ENCODE measurements at regions not wholly inside any gene's neighbourhood (a gene's known extent, or its start where the extent isn't known, plus 50 kb on each side); places are given as distances from the start of the nearest gene placed in this dataset.

DNA sequence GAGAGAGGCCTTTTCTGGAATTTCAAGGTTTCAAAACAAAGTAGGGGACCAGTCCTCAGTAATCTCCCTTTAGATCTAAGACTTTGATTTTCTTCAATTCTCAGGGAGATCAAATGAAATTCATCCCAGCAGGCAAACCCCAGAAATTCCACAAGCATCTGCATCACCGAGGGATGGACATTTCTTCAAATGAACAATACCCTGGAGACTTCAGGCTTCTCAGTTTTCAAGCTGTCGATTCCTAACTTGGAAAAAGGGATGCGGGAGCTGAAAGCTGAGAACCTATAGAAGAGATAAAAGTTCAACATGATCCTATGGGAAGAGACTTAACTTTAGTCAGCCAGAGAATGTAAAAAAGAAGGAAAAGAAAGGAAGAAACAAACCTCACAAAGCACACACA is 296.9 kb upstream of the CDH5 start:
- Histone ChIP-seq H2AFZ (no peak overlapping the region), H3K4me2 (no peak overlapping the region)
- 50% methylated on average over 3 of the region's 3 CpGs for WGBS (ENCODE audit: low lambda C conversion rate, missing lambda C conversion rate)

GRCh38 chr16:66066404-66066803 is 300.1 kb upstream of the CDH5 start:
- Histone ChIP-seq H3K9me2 (replicated peaks; ENCODE audit: insufficient read depth) (no peaks in the 10 kb centered on the region), H3K36me3 (replicated peaks; ENCODE audit: insufficient read depth, low read depth) (no peaks in the 10 kb centered on the region), H3K9me3 (ENCODE audit: low read depth) (no peaks in the 10 kb centered on the region), H2AFZ (no peak overlapping the region), H3K27me3 (no peaks in the 10 kb centered on the region), H3K4me3 (no peak overlapping the region), H3K4me1 (ENCODE audit: insufficient read depth) (peaks cover 9% of the 10 kb centered on the region), H3K79me2 (no peaks in the 10 kb centered on the region), H4K20me1 (ENCODE audit: insufficient read depth, poor library complexity, severe bottlenecking) (no peaks in the 10 kb centered on the region), H3K4me2 (no peak overlapping the region), H3K27ac (no peak overlapping the region)
- 98% methylated on average over 2 of the region's 2 CpGs for WGBS (ENCODE audit: low lambda C conversion rate, missing lambda C conversion rate)
- TF ChIP-seq CTCF (IDR thresholded peaks at IDR 0.05; ENCODE audit: poor library complexity) (no peak), EZH2phosphoT487 (IDR thresholded peaks at IDR 0.05; ENCODE audit: low read depth, severe bottlenecking, unreplicated experiment) (no peak), EZH2 (IDR thresholded peaks at IDR 0.05; ENCODE audit: borderline replicate concordance) (no peak)
- DNase-seq (ENCODE audit: low spot score) = no peak

More for the DNA sequence above, 296.9 kb upstream of the CDH5 start:
- TF ChIP-seq CTCF (IDR thresholded peaks at IDR 0.05; ENCODE audit: poor library complexity) = no peak
- no peak for TF ChIP-seq EZH2 (IDR thresholded peaks at IDR 0.05; ENCODE audit: borderline replicate concordance)
- TF ChIP-seq EZH2phosphoT487 (IDR thresholded peaks at IDR 0.05; ENCODE audit: low read depth, severe bottlenecking, unreplicated experiment) = no peak
- H3K9me2 ChIP-seq (replicated peaks; ENCODE audit: insufficient read depth) = no peaks in the 10 kb centered on the region
- H3K36me3 ChIP-seq (replicated peaks; ENCODE audit: insufficient read depth, low read depth) = no peaks in the 10 kb centered on the region
- H3K27me3 ChIP-seq = no peaks in the 10 kb centered on the region
- H3K27ac ChIP-seq = no peak overlapping the region
- H3K4me3 ChIP-seq = no peak overlapping the region
- H4K20me1 ChIP-seq (ENCODE audit: insufficient read depth, poor library complexity, severe bottlenecking) = no peaks in the 10 kb centered on the region
- H3K79me2 ChIP-seq = no peaks in the 10 kb centered on the region
- no peak for DNase-seq (ENCODE audit: low spot score)
- H3K9me3 ChIP-seq (ENCODE audit: low read depth) = no peaks in the 10 kb centered on the region
- peaks cover 13% of the 10 kb centered on the region for H3K4me1 ChIP-seq (ENCODE audit: insufficient read depth)

DNA sequence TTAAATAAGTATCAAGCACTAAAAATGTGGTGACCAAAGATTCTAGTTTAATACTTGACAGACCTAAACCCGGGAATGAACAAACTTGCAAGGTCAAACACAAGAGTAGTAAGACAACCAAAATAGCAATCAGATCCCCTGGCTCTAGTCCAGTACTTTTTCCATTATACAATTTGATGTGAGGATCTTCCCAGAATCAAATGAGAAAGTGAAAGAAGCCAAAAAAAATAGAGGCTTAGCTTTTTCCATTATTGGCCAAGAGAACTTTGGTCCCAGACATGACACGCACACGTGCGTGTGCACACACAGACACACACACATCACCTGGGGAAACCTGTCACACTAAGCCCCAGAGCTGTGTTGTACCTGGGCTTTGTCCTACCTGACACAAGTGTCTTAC is 300.6 kb upstream of the CDH5 start:
- no peak overlapping the region for H3K4me2 ChIP-seq
- no peak overlapping the region for H3K4me3 ChIP-seq
- H3K27ac ChIP-seq = no peak overlapping the region
- TF ChIP-seq CTCF (IDR thresholded peaks at IDR 0.05; ENCODE audit: poor library complexity) (no peak), EZH2phosphoT487 (IDR thresholded peaks at IDR 0.05; ENCODE audit: low read depth, severe bottlenecking, unreplicated experiment) (no peak), EZH2 (IDR thresholded peaks at IDR 0.05; ENCODE audit: borderline replicate concordance) (no peak)
- peaks cover 4% of the 10 kb centered on the region for H3K4me1 ChIP-seq (ENCODE audit: insufficient read depth)
- H3K9me3 ChIP-seq (ENCODE audit: low read depth) = no peaks in the 10 kb centered on the region
- no peak overlapping the region for H2AFZ ChIP-seq
- H3K79me2 ChIP-seq = no peaks in the 10 kb centered on the region
- no peak for DNase-seq (ENCODE audit: low spot score)
- 93% methylated on average over 4 of the region's 4 CpGs for whole genome bisulfite sequencing (ENCODE audit: low lambda C conversion rate, missing lambda C conversion rate)
- H3K27me3 ChIP-seq = no peaks in the 10 kb centered on the region
- no peaks in the 10 kb centered on the region for H3K36me3 ChIP-seq (replicated peaks; ENCODE audit: insufficient read depth, low read depth)
- H4K20me1 ChIP-seq (ENCODE audit: insufficient read depth, poor library complexity, severe bottlenecking) = no peaks in the 10 kb centered on the region
- no peaks in the 10 kb centered on the region for H3K9me2 ChIP-seq (replicated peaks; ENCODE audit: insufficient read depth)
